ENCODE measurements at regions not wholly inside any gene's neighbourhood (a gene's known extent, or its start where the extent isn't known, plus 50 kb on each side); places are given as distances from the start of the nearest gene placed in this dataset.

GRCh38 chr13:63337921-63338320 lies 1922.3 kb upstream of the PCDH20 start:
- H3K4me1 ChIP-seq = no peaks in the 10 kb centered on the region
- TF ChIP-seq CTCF (IDR thresholded peaks at IDR 0.05) = no peak
- H3K27me3 ChIP-seq (ENCODE audit: insufficient read depth in 3 of 3, low read length in 2 of 3) = no peaks in the 10 kb centered on the region
- DNase-seq (no peak), ATAC-seq (no peak)
- H3K36me3 ChIP-seq (ENCODE audit: insufficient read depth in 1 of 2, low read depth in 1 of 2) = no peaks in the 10 kb centered on the region
- intact Hi-C loops (cut with DNase I) = no loop called here
- 71 to 76% (median 74%) methylated on average over 5 of the region's 5 CpGs for WGBS, 3 donors
- H3K9me3 ChIP-seq = no peaks in the 10 kb centered on the region
- no peak overlapping the region for H3K27ac ChIP-seq
- H3K4me3 ChIP-seq = no peak overlapping the region

- intact Hi-C loops (cut with DNase I) = no loop called here
- no peak for TF ChIP-seq CTCF (IDR thresholded peaks at IDR 0.05)
- no peak for DNase-seq
- no peaks in the 10 kb centered on the region for H3K36me3 ChIP-seq (ENCODE audit: insufficient read depth in 1 of 2, low read depth in 1 of 2)
- H3K27ac ChIP-seq = no peak overlapping the region
- no peaks in the 10 kb centered on the region for H3K4me1 ChIP-seq
- ATAC-seq = no peak
- no peaks in the 10 kb centered on the region for H3K9me3 ChIP-seq
- 61 to 63% (median 62%) methylated on average over 4 of the region's 4 CpGs for WGBS, 3 donors
- no peak overlapping the region for H3K4me3 ChIP-seq
- H3K27me3 ChIP-seq (ENCODE audit: insufficient read depth in 3 of 3, low read length in 2 of 3) = no peaks in the 10 kb centered on the region
Measured at GRCh38 chr13:63337041-63337440, 1921.4 kb upstream of the PCDH20 start.

- Histone ChIP-seq H3K9me3 (no peaks in the 10 kb centered on the region), H3K27me3 (ENCODE audit: insufficient read depth in 3 of 3, low read length in 2 of 3) (no peaks in the 10 kb centered on the region), H3K4me3 (no peak overlapping the region), H3K36me3 (ENCODE audit: insufficient read depth in 1 of 2, low read depth in 1 of 2) (no peaks in the 10 kb centered on the region), H3K27ac (no peak overlapping the region), H3K4me1 (no peaks in the 10 kb centered on the region)
- intact Hi-C loops (cut with DNase I) = no loop called here
- ATAC-seq (no peak), DNase-seq (no peak)
- WGBS, 3 donors = 36 to 51% (median 48%) methylated on average over 1 of the region's 1 CpG
- TF ChIP-seq CTCF (IDR thresholded peaks at IDR 0.05) = no peak
Measured at GRCh38 chr13:63336549-63336948, 1920.9 kb upstream of the PCDH20 start.

- Histone ChIP-seq H3K36me3 (ENCODE audit: insufficient read depth in 1 of 2, low read depth in 1 of 2) (no peaks in the 10 kb centered on the region), H3K9me3 (no peaks in the 10 kb centered on the region), H3K4me1 (no peaks in the 10 kb centered on the region), H3K27me3 (ENCODE audit: insufficient read depth in 3 of 3, low read length in 2 of 3) (no peaks in the 10 kb centered on the region), H3K27ac (no peak overlapping the region), H3K4me3 (no peak overlapping the region)
- intact Hi-C loops (cut with DNase I) = loop anchor here in 1 of 2 donors (5.0 kb wide), 1 partner anchor 425 kb away; no protein-coding TSS in a partner anchor
- no peak for DNase-seq
- ATAC-seq = no peak
- WGBS, 3 donors = 88 to 94% (median 93%) methylated on average over 1 of the region's 1 CpG
- TF ChIP-seq CTCF (IDR thresholded peaks at IDR 0.05) = no peak
Measured at GRCh38 chr13:63327584-63327983, 1911.9 kb upstream of the PCDH20 start.

- DNase-seq = no peak
- WGBS, 3 donors = 77 to 89% (median 80%) methylated on average over 2 of the region's 2 CpGs
- no peak for ATAC-seq
Measured at GRCh38 chr13:63323441-63323840, 1907.8 kb upstream of the PCDH20 start.

More at GRCh38 chr13:63323441-63323840, 1907.8 kb upstream of the PCDH20 start:
- Histone ChIP-seq H3K4me1 (no peaks in the 10 kb centered on the region), H3K27ac (no peak overlapping the region), H3K36me3 (ENCODE audit: insufficient read depth in 1 of 2, low read depth in 1 of 2) (no peaks in the 10 kb centered on the region), H3K9me3 (no peaks in the 10 kb centered on the region), H3K4me3 (no peak overlapping the region), H3K27me3 (ENCODE audit: insufficient read depth in 3 of 3, low read length in 2 of 3) (no peaks in the 10 kb centered on the region)
- TF ChIP-seq CTCF (IDR thresholded peaks at IDR 0.05) = no peak
- intact Hi-C loops (cut with DNase I) = no loop called here

All from psoas muscle (tissue), 7 donors.